WERI-Rb-1 (cell line): ENCODE measurements at regions not wholly inside any gene's neighbourhood (a gene's known extent, or its start where the extent isn't known, plus 50 kb on each side); places are given as distances from the start of the nearest gene placed in this dataset.

Source experiments
- DNase-seq: peaks from one replicate; pipeline ENCODE4 v3.0.0-alpha.2; 2020
- H3K27ac ChIP-seq: fragments of 250-450 bp; sonication (Bioruptor Pico); 2 replicates; pipeline ENCODE4 v1.5.1; 2020; ENCODE audit warnings: mild to moderate bottlenecking, moderate library complexity
- H3K27me3 ChIP-seq: fragments of 250-450 bp; sonication (Bioruptor Pico); 2 replicates; pipeline ENCODE4 v1.5.1; 2021; ENCODE audit warnings: mild to moderate bottlenecking, low read depth, moderate library complexity; ENCODE audit not compliant: insufficient read depth, severe bottlenecking
- H3K36me3 ChIP-seq: fragments of 250-450 bp; sonication (Bioruptor Pico); 2 replicates; pipeline ENCODE4 v1.5.1; 2020; ENCODE audit warnings: mild to moderate bottlenecking, moderate library complexity
- H3K4me3 ChIP-seq: 2 replicates; pipeline ENCODE4 v1.5.1; 2011; ENCODE audit warnings: low read depth, mild to moderate bottlenecking, control low read depth, low read length
- H3K9me3 ChIP-seq: fragments of 250-450 bp; sonication (Bioruptor Pico); 2 replicates; pipeline ENCODE4 v1.5.1; 2021; ENCODE audit warnings: mild to moderate bottlenecking, moderate library complexity; ENCODE audit not compliant: severe bottlenecking
- CTCF ChIP-seq: IDR thresholded peaks from 2 replicates; pipeline ENCODE4 v1.5.1; 2011; ENCODE audit warnings: low read depth, mild to moderate bottlenecking, control low read depth, inconsistent platforms, low read length

GRCh38 chr13:93066187-93066586 is 160.4 kb upstream of the GPC6 start:
- Histone ChIP-seq H3K4me3 (no peak overlapping the region), H3K9me3 (no peaks in the 10 kb centered on the region), H3K36me3 (no peaks in the 10 kb centered on the region), H3K27ac (no peak overlapping the region), H3K27me3 (no peaks in the 10 kb centered on the region)
- no peak for DNase-seq
- no peak for TF ChIP-seq CTCF

GRCh38 chr13:93079294-93079693 is 147.3 kb upstream of the GPC6 start:
- no peak overlapping the region for H3K4me3 ChIP-seq
- no peak overlapping the region for H3K27ac ChIP-seq
- no peak for TF ChIP-seq CTCF
- no peak for DNase-seq
- no peaks in the 10 kb centered on the region for H3K27me3 ChIP-seq
- no peaks in the 10 kb centered on the region for H3K9me3 ChIP-seq
- no peaks in the 10 kb centered on the region for H3K36me3 ChIP-seq

GRCh38 chr13:93080166-93080565 is 146.4 kb upstream of the GPC6 start:
- Histone ChIP-seq H3K27me3 (no peaks in the 10 kb centered on the region), H3K4me3 (no peak overlapping the region), H3K9me3 (no peaks in the 10 kb centered on the region), H3K36me3 (no peaks in the 10 kb centered on the region), H3K27ac (no peak overlapping the region)
- no peak for DNase-seq
- no peak for TF ChIP-seq CTCF

GRCh38 chr13:93080587-93080986 is 146.0 kb upstream of the GPC6 start:
- no peak overlapping the region for H3K4me3 ChIP-seq
- H3K9me3 ChIP-seq: no peaks in the 10 kb centered on the region
- no peak for TF ChIP-seq CTCF
- H3K27me3 ChIP-seq: no peaks in the 10 kb centered on the region
- no peak overlapping the region for H3K27ac ChIP-seq
- no peak for DNase-seq
- no peaks in the 10 kb centered on the region for H3K36me3 ChIP-seq

GRCh38 chr13:93086329-93086728 is 140.3 kb upstream of the GPC6 start:
- no peak for DNase-seq
- no peaks in the 10 kb centered on the region for H3K27me3 ChIP-seq
- no peak overlapping the region for H3K4me3 ChIP-seq
- peaks cover 3% of the 10 kb centered on the region for H3K9me3 ChIP-seq
- H3K27ac ChIP-seq: no peak overlapping the region
- no peaks in the 10 kb centered on the region for H3K36me3 ChIP-seq
- no peak for TF ChIP-seq CTCF

- Histone ChIP-seq H3K9me3 (peaks cover 22% of the 10 kb centered on the region), H3K27me3 (no peaks in the 10 kb centered on the region), H3K36me3 (no peaks in the 10 kb centered on the region), H3K4me3 (no peak overlapping the region), H3K27ac (peak overlapping the region; percentile 43)
- DNase-seq: peak; percentile 76
- no peak for TF ChIP-seq CTCF
Observed at GRCh38 chr13:93098972-93099371, 127.6 kb upstream of the GPC6 start.
